Germinal center (tissue), 1 donor: ENCODE measurements at regions not wholly inside any gene's neighbourhood (a gene's known extent, or its start where the extent isn't known, plus 50 kb on each side); places are given as distances from the start of the nearest gene placed in this dataset.
"Not testable (repeated sequence)": the region's sequence is repeated elsewhere in the genome, so short reads cannot be mapped to it uniquely, and the experiment has no call there.

ENCODE experiments used
- DNase-seq: peaks from one replicate; pipeline ENCODE4 v3.0.0; 2012; ENCODE audit warnings: mixed read lengths, low spot score

- DNase-seq = no peak
Observed at GRCh38 chr5:159588941-159589340, 258.7 kb upstream of the IL12B start.

DNA sequence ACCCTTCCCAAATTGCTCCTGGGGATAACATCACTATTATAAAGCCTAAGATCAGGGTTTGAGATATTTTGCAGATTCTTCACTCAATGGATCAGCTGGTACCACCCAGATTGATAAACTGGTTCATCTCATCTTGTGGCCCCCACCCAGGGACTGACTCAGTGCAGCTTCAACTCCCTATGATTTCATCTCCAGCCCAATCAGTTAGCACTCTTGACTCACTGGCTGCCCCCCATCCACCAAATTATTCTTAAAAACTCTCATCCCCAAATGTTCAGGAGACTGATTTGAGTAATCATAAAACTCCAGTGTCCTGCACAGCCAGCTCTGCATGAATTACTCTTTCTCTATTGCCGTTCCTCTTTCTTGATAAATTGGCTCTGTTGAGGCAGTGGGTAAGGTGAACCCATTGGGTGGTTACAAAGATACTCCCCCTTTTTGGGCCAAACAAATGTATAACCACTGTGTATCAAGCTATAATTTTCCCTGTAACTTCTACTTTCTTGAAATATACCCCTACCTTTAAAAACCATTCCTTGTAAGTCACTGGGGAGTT is 263.3 kb upstream of the IL12B start:
- no peak for DNase-seq

- DNase-seq = not testable (repeated sequence)
Observed at GRCh38 chr5:159595561-159595960, 265.3 kb upstream of the IL12B start.

GRCh38 chr5:159601216-159601615 is 270.9 kb upstream of the IL12B start:
- no peak for DNase-seq

DNA sequence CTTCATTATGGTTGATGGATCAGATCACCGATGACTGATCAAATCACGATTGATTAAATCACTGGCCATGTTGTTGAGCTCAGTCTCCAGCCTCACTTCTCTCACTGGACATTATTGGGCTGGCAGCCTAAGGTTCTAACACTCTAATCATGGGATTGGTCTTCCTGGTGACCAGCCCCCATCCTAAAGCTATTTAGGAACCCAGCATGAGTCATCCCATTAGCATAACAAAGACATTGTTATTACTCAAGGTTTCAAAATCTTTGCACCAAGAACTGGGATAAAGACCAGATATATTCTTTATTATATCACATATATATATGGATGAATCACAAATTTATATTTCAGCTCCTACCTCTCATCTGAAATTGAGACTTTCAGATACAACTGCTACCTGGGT is 272.1 kb upstream of the IL12B start:
- no peak for DNase-seq

DNA sequence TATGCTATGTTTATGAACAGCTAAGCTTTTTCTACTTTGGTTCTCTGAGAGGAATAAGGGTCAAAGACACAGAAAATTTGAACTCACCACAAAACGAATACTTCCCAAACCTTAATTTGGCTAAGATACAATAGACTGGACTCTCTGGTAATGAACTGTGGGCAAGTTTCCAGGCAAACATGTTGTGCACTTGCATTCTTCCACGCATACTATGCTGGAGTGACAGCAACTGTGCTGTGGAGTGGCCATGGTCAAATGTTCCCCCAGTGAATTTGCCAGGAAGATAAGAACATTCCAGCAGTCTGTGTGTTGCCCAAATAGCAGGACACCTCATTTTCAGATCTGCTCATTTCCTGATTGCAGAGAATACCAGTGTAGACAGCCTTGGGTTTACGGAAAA is 275.3 kb upstream of the IL12B start:
- DNase-seq = no peak

DNA sequence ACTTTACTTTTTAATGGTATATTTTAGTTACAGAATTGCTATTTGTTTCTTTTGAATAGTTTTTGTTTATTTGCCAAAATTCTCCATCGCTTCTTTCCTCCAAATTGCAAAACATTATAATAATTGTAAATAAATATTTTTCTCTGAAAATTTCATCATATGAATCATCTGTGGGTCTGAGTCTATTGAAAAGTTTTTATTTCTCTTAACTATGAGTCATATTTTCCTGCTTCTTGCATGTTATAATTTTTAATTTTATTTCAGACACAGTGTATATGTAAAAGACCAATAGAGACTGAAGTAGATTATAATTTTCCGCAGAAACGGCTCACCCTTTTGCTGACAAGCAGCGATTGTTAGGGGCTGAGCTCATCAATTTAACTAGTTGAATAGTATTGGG is 279.1 kb upstream of the IL12B start:
- DNase-seq = no peak

- DNase-seq = no peak
Observed at GRCh38 chr5:159610966-159611579, 280.8 kb upstream of the IL12B start.

DNA sequence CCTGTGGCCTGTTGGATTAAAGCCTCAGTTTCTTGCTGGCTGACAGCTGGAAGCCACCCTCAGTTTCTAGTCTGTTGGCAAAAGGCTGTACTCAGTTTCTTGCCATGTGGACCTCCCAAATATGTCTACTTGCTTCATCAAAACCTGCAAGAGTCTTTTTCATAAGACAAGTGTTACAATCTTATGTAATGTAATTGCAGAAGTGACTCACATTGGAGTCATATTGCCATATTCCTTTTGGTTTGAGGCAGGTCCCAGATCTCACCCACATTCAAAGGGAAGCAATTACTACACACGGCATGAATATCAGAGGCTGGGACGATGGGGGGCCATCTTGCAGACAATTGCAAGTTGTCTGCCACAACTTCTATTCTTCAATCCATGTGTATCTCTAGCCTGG is 286.7 kb upstream of the IL12B start:
- DNase-seq = no peak

GRCh38 chr5:159619826-159620225 is 289.5 kb upstream of the IL12B start:
- no peak for DNase-seq

- no peak for DNase-seq
Observed at GRCh38 chr5:159620853-159621540, 290.7 kb upstream of the IL12B start.

GRCh38 chr5:159628703-159629102 is 287.6 kb upstream of the ADRA1B start:
- no peak for DNase-seq

DNA sequence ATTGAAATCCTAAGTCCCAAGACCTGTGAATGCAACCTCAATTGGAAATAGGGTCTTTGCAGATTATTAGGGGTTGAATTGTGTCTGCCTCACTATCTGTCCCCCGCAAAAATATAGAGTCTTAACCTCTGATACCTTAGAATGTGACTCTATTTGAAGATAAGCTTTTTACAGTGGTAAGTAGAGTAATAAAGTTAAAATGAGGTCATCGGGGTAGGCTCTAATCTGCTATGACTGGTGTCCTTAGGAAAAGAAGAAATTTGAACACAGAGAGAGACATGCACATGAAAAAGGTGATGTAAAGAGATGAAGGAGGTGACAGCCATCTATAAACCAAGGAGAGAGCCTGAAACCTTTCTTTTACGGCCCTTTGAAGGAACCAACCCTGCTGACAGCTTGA is 287.1 kb upstream of the ADRA1B start:
- no peak for DNase-seq

- no peak for DNase-seq
Observed at GRCh38 chr5:159630545-159630944, 285.7 kb upstream of the ADRA1B start.

GRCh38 chr5:159631001-159631400 is 285.3 kb upstream of the ADRA1B start:
- no peak for DNase-seq

DNA sequence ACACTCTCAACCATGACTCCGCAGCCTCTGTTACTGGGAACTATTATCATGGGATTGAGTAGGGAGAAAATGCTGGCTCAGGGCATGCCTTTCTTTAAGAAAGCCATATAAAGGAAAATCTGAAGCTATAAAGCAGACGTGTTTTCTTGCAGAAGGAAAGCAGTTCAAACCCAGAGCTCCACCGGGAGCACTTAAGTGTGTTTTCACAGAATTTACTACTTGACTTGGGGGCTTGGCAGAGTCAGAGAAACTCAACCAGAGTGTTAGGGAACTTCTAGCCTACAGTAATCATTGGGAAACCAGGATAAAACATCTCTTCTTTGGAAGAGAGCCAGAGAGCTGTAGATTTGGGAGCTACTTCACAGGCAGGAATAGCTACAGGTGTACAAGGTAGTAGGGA is 283.4 kb upstream of the ADRA1B start:
- DNase-seq = no peak

- DNase-seq = no peak
Observed at GRCh38 chr5:159638481-159638880, 277.8 kb upstream of the ADRA1B start.

DNA sequence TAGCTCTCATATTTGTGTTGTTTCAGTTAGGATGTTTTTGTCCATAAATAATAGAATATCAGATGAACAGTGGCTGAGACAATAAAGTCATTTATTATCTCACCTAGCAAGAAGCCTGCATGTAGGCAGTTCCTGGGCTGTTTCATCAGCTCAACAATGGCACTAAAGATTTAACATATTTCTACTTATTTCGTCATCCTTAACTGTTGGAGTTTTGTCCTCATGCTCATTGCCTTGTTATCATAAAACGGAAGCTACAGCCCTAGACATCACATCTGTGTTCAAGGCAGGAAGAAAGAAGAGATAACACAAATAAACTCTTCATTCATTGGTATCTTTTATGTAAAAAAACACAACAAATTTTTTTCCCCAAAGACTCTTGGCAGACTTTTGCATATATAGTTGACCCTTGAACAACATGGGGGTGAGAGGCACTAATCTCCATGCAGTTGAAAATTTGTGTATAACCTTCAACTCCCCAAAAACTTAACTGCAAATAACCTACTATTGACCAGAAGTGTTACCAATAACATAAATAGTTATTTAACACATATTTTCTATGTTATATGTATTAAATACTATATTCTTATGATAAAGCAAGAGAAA is 277.2 kb upstream of the ADRA1B start:
- no peak for DNase-seq

GRCh38 chr5:159639590-159639989 is 276.7 kb upstream of the ADRA1B start:
- DNase-seq = no peak

DNA sequence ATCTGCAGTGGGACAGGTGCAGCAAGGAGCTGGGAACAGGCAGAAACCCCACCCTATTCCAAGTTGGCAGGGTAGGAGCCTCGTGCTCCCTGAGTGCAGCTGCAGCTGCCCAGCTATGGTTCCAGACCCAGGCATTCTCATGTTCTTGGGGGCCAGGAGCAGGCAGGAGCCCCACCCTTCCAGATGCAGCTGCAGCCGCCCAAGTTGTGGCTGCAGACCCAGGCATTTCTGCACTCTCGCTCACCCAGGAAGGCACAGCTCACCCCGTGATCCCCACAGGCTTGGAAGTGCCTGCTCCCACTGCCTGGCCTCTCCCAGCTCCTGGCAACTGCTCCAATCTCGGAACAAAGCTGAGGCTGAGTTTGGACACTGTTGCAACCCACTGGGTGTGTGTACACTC is 275.8 kb upstream of the ADRA1B start:
- DNase-seq = no peak

- DNase-seq = no peak
Observed at GRCh38 chr5:159640921-159641320, 275.4 kb upstream of the ADRA1B start.

DNA sequence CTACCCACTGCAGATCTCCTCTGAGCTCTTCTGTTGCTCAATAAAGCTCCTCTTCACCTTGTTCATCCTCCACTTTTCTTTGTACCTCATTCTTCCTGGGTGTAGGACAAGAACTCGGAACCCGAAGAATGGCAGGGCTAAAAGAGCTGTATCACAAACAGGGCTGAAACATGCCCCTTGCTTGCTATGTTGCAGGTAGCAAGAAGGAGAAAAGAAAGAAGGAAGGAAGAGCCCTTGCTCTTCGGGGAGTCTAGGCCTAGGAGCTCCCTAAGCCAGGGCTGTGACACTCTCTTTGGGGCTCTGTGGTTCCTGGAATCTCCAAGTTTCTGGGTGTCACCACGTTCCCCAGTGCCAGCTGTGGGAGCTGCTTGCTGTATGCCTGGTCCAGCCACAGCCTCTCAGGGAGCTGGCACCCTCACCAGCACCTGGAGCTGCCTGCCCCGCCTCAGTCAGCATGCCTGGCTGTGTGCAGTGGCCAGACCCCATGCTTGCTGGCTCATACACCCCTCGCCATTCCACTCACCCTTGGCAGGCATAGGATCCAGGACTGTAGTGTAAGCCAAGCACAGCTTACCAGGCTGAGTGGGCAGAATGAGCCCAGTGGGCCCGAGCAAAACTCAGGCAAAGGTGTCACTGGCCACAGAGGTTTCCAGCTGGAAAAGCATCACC is 274.8 kb upstream of the ADRA1B start:
- no peak for DNase-seq

GRCh38 chr5:159642379-159642778 is 273.9 kb upstream of the ADRA1B start:
- DNase-seq = no peak
